ENCODE measurements at regions not wholly inside any gene's neighbourhood (a gene's known extent, or its start where the extent isn't known, plus 50 kb on each side); places are given as distances from the start of the nearest gene placed in this dataset.

GRCh38 chr3:68060910-68061309, 406.5 kb upstream of the SUCLG2 start:
- TF ChIP-seq TAF1 (IDR thresholded peaks at IDR 0.05; ENCODE audit: borderline replicate concordance, insufficient read depth, low read length) (no peak), FOXP2 (optimal IDR thresholded peaks at IDR 0.05; ENCODE audit: borderline replicate concordance, extremely low read depth, extremely low read length, insufficient read depth) (no peak), REST (IDR thresholded peaks at IDR 0.05; ENCODE audit: insufficient read depth in 1 of 2, low read depth in 2 of 2, low read length in 2 of 2) (no peak), SIN3A (IDR thresholded peaks at IDR 0.05; ENCODE audit: borderline replicate concordance, insufficient read depth, low read length) (no peak), POLR2AphosphoS5 (IDR thresholded peaks at IDR 0.05; ENCODE audit: low read depth, low read length) (no peak)

GRCh38 chr3:68060191-68060590, 405.8 kb upstream of the SUCLG2 start:
- TF ChIP-seq POLR2AphosphoS5 (IDR thresholded peaks at IDR 0.05; ENCODE audit: low read depth, low read length) (no peak), TAF1 (IDR thresholded peaks at IDR 0.05; ENCODE audit: borderline replicate concordance, insufficient read depth, low read length) (no peak), SIN3A (IDR thresholded peaks at IDR 0.05; ENCODE audit: borderline replicate concordance, insufficient read depth, low read length) (no peak), FOXP2 (optimal IDR thresholded peaks at IDR 0.05; ENCODE audit: borderline replicate concordance, extremely low read depth, extremely low read length, insufficient read depth) (no peak), REST (IDR thresholded peaks at IDR 0.05; ENCODE audit: insufficient read depth in 1 of 2, low read depth in 2 of 2, low read length in 2 of 2) (no peak)

GRCh38 chr3:68059628-68060152, 405.3 kb upstream of the SUCLG2 start:
- no peak for TF ChIP-seq TAF1 (IDR thresholded peaks at IDR 0.05; ENCODE audit: borderline replicate concordance, insufficient read depth, low read length)
- no peak for TF ChIP-seq REST (IDR thresholded peaks at IDR 0.05; ENCODE audit: insufficient read depth in 1 of 2, low read depth in 2 of 2, low read length in 2 of 2)
- no peak for TF ChIP-seq POLR2AphosphoS5 (IDR thresholded peaks at IDR 0.05; ENCODE audit: low read depth, low read length)
- TF ChIP-seq SIN3A (IDR thresholded peaks at IDR 0.05; ENCODE audit: borderline replicate concordance, insufficient read depth, low read length) = no peak
- TF ChIP-seq FOXP2 (optimal IDR thresholded peaks at IDR 0.05; ENCODE audit: borderline replicate concordance, extremely low read depth, extremely low read length, insufficient read depth) = no peak

GRCh38 chr3:68057637-68058320, 403.4 kb upstream of the SUCLG2 start:
- TF ChIP-seq REST (IDR thresholded peaks at IDR 0.05; ENCODE audit: insufficient read depth in 1 of 2, low read depth in 2 of 2, low read length in 2 of 2) (no peak), POLR2AphosphoS5 (IDR thresholded peaks at IDR 0.05; ENCODE audit: low read depth, low read length) (no peak), FOXP2 (optimal IDR thresholded peaks at IDR 0.05; ENCODE audit: borderline replicate concordance, extremely low read depth, extremely low read length, insufficient read depth) (no peak), TAF1 (IDR thresholded peaks at IDR 0.05; ENCODE audit: borderline replicate concordance, insufficient read depth, low read length) (no peak), SIN3A (IDR thresholded peaks at IDR 0.05; ENCODE audit: borderline replicate concordance, insufficient read depth, low read length) (no peak)
